GM18873 (cell line): ENCODE measurements at regions not wholly inside any gene's neighbourhood (a gene's known extent, or its start where the extent isn't known, plus 50 kb on each side); places are given as distances from the start of the nearest gene placed in this dataset.

Experiments used
- ATAC-seq: cut with Tn5 transposase; IDR thresholded peaks from one replicate; pipeline ENCODE4 v1.9.1; 2021; ENCODE audit warnings: mild to moderate bottlenecking, moderate library complexity, moderate number of reproducible peaks; ENCODE audit not compliant: unreplicated experiment, low FRiP score

GRCh38 chr14:98748966-98749365, 523.0 kb downstream of the BCL11B start:
- ATAC-seq: no peak

GRCh38 chr14:98751110-98751509, 520.9 kb downstream of the BCL11B start:
- ATAC-seq: no peak

DNA sequence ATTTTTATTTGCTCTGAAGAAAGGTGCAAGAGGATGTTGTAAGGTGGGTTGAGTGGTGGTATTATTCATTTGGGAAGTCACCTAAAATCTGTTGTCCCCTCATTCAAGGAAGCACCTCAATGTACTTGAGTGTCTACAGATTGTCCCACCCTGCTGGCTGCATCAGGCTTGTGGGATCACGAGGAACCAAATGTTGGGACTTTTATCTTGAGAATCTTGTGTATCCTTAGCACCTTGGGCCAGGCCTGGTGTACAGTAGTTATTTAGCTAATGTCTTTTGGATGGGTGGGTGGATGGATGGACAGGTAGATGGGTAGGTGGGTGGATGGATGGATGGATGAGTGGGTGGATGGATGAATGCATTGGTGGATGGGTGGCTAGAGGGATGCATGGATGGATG, 519.3 kb downstream of the BCL11B start:
- ATAC-seq: no peak

- no peak for ATAC-seq
These were observed 517.5 kb downstream of the BCL11B start for GRCh38 chr14:98754343-98755020.

DNA sequence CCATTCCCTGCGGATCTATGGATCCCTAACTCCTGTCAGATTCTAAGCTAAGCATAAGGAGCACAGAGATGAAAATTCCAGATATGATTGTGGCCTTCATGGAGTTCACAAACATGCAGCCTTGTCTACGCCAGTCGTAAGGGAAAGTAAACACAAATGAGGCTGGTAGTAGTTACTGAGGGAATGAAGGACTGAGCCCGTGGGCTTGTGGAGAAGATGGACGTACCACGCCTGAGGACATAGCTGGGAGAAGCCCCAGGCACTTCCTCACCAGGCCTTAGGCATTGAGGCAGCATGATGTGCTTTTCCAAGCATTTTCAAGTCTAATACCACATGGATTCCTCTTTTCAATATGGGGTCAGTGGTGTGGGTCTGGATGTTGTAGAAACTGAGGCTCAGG, 515.2 kb downstream of the BCL11B start:
- ATAC-seq: no peak

DNA sequence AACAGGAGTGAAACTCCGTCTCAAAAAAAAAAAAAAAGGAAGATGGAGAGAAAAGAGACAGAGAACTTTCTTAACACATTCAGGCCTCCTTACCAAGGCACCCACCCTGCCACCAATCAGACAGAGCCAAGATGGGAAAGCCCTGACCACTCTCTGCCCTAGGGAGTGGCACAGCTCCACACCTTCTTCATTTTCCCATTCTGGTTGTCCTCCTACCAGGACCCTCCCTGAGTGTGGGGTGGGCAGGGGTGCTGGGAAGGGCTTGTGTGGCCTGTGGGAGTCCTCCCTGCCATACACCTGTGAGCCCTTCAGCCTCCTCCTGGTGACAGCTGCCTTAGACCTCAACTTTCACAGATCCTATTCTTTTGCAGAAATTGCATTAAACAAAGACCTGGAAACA, 513.6 kb downstream of the BCL11B start:
- ATAC-seq: no peak

- ATAC-seq: no peak
These were observed 510.0 kb downstream of the BCL11B start for GRCh38 chr14:98761993-98762392.

DNA sequence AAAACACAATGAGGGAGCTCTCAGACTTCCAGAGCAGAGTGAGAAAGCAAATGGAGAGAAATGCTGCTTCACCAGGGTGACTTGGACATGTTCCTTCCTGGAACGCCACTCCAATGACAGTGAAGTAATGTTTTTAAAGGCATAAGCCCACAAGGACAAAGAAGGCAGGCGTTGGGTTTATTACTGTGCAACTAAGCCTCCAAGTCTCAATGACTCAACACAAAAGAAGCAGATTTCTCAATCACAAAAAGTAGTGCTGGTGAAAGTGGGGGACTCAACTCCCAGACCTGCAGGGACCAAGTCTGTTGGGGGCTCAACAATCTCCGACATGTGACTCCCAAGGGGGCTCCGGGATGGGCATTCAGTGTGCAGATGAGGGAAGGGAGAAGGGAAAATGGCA, 505.2 kb downstream of the BCL11B start:
- no peak for ATAC-seq

DNA sequence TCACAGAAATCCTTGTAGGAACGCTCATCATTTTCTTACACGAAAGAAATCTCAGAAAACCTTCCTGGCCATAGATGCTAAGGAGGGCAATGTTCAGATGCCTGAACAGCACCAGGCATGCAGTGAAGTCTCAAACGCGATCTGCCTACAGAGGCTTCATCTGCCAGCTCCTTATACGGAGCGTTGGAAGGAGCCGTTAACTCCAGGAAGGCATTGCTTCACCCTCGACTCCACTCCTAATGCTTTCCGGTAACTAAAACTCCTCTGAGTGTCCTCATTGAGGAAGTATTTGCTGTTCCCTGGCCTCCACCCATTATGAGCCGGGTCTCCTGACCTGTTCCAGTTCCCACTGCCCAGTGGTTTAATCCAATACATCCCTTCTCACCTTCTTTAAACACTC, 502.7 kb downstream of the BCL11B start:
- no peak for ATAC-seq

- ATAC-seq: no peak
These were observed 501.8 kb downstream of the BCL11B start for GRCh38 chr14:98770151-98770550.

DNA sequence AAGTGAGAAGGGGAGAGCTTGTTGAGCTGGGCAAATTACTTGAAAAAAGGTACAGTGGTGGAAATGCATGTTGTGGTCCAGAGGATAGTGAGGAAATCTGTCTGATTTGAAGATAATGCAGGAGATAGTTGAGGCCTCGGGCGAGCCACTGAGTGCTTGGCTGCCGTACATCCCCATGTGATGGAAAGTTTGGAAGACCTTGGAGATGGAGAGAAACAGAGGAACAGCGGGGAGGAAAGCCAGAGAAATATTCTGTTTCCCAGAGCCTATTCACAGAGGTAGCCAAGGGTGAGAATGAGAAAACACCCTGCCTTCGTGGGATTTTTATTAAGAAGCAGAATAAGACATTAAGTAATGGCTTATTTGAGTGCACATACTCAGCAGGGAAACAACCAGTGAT, 498.2 kb downstream of the BCL11B start:
- ATAC-seq: no peak

DNA sequence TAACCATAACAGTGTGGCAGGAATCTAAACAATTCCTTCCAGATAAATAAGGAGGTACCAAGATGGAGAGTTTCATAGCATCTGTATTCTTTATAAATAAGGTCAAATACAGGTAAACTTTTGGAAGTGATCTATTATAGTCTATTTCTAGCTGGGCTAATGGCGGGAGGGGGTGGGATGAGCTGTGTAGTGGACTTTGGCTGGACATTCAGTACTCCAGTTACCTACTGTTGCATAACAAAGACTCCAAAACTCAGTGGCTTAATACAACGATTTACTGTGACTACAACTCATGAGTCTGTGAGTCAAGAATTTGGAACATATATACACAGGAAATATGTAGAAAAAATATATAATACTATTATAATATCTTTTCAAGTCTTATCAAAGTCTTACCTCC, 496.1 kb downstream of the BCL11B start:
- ATAC-seq: no peak

GRCh38 chr14:98782062-98782461, 489.9 kb downstream of the BCL11B start:
- ATAC-seq: no peak

DNA sequence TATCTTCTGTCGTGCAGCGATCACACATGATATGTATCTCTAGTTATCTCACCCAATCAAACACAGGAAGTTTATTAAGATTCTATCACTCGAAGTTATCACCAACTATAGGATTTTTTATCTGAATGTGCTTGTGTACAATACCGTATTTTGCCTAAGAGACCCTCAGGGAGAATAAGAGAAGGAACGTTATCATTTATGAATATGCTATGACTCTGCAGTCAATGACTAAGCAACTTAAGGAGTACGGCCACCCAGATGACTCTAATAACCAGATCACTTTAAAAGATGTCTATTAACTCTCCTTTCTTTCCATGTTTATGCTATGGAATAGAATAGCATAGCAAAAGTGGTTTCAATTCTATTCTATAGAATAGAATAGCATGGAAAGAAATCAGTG, 486.4 kb downstream of the BCL11B start:
- ATAC-seq: no peak

- no peak for ATAC-seq
These were observed 485.5 kb downstream of the BCL11B start for GRCh38 chr14:98786456-98786855.

DNA sequence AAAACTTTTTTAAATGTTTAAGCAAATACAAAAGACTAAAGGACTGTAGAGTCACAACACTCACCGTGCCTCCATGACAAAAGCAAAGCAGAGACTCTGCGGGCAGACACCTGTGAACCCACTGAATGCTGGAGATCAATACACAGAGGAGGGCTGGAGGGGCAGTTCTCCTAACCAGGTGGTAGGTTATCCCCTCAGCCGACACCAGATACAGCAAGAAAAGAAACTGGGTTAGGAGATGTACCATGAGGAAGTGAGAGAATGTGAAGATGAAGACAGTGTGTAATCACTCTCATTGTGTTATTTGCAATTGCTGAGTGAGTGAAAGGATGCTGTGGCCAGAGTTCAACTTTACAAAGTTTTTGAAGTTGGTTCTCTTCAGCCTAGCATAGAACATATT, 480.3 kb downstream of the BCL11B start:
- no peak for ATAC-seq

DNA sequence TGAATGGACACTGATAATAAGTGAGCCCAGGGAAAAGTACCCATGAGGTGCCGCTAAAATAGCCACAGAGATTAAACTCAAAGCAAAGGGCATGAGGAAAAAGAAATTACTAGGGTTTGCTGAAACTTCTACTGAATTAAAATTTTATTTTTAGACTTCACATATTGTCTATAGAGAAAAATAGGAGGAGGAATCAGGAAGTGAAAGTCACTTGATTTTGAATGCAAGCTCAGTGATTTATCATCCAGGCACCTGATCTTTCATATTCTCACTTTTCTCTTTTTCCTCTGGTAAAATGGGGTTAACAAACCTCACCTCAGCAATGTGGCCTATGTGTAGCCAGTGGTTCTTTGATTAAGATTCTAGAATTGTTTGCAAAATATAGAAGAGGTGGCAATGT, 479.8 kb downstream of the BCL11B start:
- no peak for ATAC-seq

GRCh38 chr14:98798099-98798498, 473.9 kb downstream of the BCL11B start:
- no peak for ATAC-seq

DNA sequence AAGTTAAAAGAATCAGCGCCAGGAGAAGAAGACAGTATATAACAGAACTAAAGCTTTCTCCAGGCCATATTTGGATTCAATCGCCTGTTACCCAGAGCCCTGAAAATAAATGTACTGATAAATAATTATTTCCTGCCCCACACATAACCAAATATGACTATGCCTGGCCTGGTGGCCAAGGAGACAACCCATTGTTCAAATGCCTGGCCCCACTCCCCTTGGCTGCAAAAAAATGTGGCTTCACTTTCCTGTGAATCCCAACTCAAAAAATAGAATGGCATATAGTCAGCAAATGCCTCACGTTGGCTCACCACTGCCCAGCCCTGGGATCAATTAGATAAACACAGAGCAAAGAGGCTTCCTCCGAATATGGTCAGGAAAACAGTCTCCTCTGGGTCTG, 472.1 kb downstream of the BCL11B start:
- ATAC-seq: no peak

DNA sequence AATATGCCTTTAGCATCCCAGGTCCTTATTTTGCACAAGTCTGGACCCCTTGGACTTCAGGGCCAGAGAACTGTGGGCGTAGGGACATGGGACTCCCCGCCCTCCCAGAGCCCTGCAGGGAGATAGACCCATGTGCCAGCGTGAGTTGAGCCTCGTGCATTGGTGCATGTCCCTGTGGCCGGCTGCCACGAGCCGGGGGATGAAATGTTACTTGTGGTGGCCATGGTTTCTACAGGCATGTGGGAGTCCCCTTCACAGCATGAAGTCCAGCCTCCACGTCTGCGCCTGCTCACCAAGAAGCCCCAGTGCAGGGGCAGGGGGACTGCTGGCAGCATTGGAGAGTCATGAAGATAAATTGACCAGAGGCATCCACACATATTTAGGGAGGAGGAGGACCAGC, 470.0 kb downstream of the BCL11B start:
- no peak for ATAC-seq

- ATAC-seq: no peak
These were observed 468.8 kb downstream of the BCL11B start for GRCh38 chr14:98803196-98803595.

DNA sequence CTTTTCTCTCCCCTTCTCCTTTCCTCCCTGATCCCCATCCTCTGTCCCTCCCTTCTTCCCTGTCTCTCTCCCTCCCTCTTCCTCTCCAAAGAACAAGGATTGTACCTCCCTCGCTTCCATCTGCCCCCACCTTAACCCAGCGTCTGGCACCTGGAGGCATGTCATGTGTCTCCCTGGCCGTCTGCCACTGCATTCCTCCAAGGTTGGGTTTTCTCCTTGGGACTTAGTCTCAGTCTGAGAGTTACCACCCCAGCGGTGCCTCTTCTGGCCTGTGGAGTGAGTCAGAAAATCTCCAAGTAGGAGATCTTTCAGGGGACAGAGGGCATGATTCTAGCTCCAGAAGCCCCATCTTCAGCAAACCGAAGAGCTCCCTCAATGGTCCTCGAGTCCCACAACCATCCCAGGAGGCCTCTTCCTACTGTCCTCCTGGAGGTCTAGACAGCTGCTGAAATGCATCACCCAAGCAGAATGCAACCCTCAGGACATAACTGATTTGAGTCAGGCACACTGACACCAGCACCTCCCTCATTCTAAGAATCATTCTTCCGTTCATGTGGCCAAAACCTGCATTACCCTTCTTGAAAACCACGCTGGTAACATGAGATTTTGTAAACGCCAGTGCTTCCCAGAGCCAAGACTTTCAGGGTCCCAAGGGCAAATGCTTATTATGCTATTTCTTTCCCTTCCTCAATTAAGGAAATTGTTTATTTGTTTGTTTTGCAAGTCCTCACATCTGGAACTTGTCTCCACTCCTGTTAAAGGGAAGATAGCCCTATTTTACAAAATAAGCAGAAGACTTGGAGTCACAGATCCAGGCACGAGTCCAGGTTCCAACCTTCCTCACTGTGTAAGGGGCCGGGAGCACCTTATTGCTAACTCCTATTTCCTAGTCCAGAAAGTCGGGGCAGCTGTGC, 463.2 kb downstream of the BCL11B start:
- no peak for ATAC-seq
